Lung (tissue), 11 donors: ENCODE measurements at regions not wholly inside any gene's neighbourhood (a gene's known extent, or its start where the extent isn't known, plus 50 kb on each side); places are given as distances from the start of the nearest gene placed in this dataset.
"Not testable (repeated sequence)": the region's sequence is repeated elsewhere in the genome, so short reads cannot be mapped to it uniquely, and the experiment has no call there.

Source experiments
- ATAC-seq: fragments of 200-7000 bp; cut with Tn5 transposase; one replicate; pipeline ENCODE4 v1.9.1; 2020; ENCODE audit warnings: moderate number of reproducible peaks; ENCODE audit not compliant: insufficient read depth, low FRiP score
- DNase-seq, 3 donors: peaks; one replicate each; pipeline ENCODE4 v3.0.0-alpha.2; 2013 to 2017
- H3K27ac ChIP-seq, 2 donors: one replicate each; pipeline ENCODE4 v1.5.1; 2013; ENCODE audit warnings: mild to moderate bottlenecking in 2 of 2, moderate library complexity in 2 of 2, control low read depth in 1 of 2, inconsistent platforms in 1 of 2, low read depth in 1 of 2, low read length in 1 of 2
- H3K27me3 ChIP-seq, 3 donors: one replicate each; pipeline ENCODE4 v1.5.1; 2013; ENCODE audit warnings: low read length in 2 of 3; ENCODE audit not compliant: control insufficient read depth in 3 of 3, insufficient read depth in 3 of 3
- H3K36me3 ChIP-seq, 4 donors: one replicate each; pipeline ENCODE4 v1.5.1; 2013; ENCODE audit warnings: low read length in 4 of 4, mild to moderate bottlenecking in 1 of 4, moderate library complexity in 1 of 4; ENCODE audit not compliant: control insufficient read depth in 4 of 4, insufficient read depth in 4 of 4
- H3K4me1 ChIP-seq, 5 donors: one replicate each; pipeline ENCODE4 v1.5.1; 2013; ENCODE audit warnings: low read length in 5 of 5, mild to moderate bottlenecking in 2 of 5, moderate library complexity in 1 of 5; ENCODE audit not compliant: control insufficient read depth in 5 of 5, insufficient read depth in 5 of 5
- H3K4me3 ChIP-seq: one replicate; pipeline ENCODE4 v1.5.1; 2013; ENCODE audit warnings: mild to moderate bottlenecking, control low read depth, moderate library complexity
- H3K9ac ChIP-seq, 2 donors: one replicate each; pipeline ENCODE4 v1.5.1; 2013; ENCODE audit warnings: low read length in 2 of 2, control low read depth in 1 of 2; ENCODE audit not compliant: insufficient read depth in 1 of 2
- H3K9me3 ChIP-seq, 4 donors: one replicate each; pipeline ENCODE4 v1.5.1; 2013; ENCODE audit warnings: low read length in 3 of 4, mild to moderate bottlenecking in 1 of 4, moderate library complexity in 1 of 4; ENCODE audit not compliant: control insufficient read depth in 4 of 4, insufficient read depth in 3 of 4
- CTCF ChIP-seq: IDR thresholded peaks from 2 replicates; pipeline ENCODE4 v1.5.1; 2012; ENCODE audit warnings: mild to moderate bottlenecking; ENCODE audit errors: control extremely low read depth, extremely low read depth
- WGBS, 2 donors: extraction: QIAGEN DNeasy Blood & Tissue Kit; methylation state at CpG; one replicate each; pipeline ENCODE4 v1.1.7; 2013; 5-methylcytosine and 5-hydroxymethylcytosine counted together
- donor health status: control.
- donor health status: control.
- donor health status: Bipolar disorder and iron deficiency.
- donor health status: healthy.
- donor health status: DM: yes; HTN: yes; CAD: no.

- Histone ChIP-seq H3K27ac (no peak overlapping the region), H3K9ac (no peak overlapping the region), H3K4me1 (peaks cover 0 to 28% (median 0%) of the 10 kb centered on the region in 5 donors), H3K36me3 (no peaks in the 10 kb centered on the region), H3K4me3 (no peak overlapping the region), H3K27me3 (no peaks in the 10 kb centered on the region), H3K9me3 (no peaks in the 10 kb centered on the region)
- 84 to 85% methylated on average over 1 of the region's 1 CpG for WGBS, 2 donors
- DNase-seq (no peak), ATAC-seq (no peak)
- TF ChIP-seq CTCF = no peak
These were observed 184.2 kb upstream of the COL3A1 start for GRCh38 chr2:188789951-188790350.

DNA sequence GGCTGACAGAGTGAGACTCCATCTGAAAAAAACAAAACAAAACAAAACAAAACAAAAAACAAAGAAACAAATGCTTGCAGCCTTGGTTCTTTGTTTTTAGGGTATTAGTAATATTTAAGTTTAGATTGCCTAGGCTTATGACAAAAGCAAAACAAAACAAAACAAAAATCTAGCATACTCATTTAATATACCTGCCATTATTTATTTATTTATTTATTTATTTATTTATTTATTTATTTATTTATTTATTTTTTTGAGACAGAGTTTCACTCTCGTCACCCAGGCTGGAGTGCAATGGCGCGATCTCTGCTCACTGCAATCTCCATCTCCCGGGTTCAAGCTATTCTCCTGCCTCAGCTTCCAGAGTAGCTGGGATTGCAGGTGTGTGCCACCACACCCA is 179.7 kb upstream of the COL3A1 start:
- not testable (repeated sequence) for ATAC-seq, H3K9ac ChIP-seq, H3K4me1 ChIP-seq, DNase-seq, H3K27me3 ChIP-seq, H3K9me3 ChIP-seq, H3K36me3 ChIP-seq, H3K4me3 ChIP-seq, H3K27ac ChIP-seq
- 92 to 97% methylated on average over 4 of the region's 4 CpGs for WGBS, 2 donors

DNA sequence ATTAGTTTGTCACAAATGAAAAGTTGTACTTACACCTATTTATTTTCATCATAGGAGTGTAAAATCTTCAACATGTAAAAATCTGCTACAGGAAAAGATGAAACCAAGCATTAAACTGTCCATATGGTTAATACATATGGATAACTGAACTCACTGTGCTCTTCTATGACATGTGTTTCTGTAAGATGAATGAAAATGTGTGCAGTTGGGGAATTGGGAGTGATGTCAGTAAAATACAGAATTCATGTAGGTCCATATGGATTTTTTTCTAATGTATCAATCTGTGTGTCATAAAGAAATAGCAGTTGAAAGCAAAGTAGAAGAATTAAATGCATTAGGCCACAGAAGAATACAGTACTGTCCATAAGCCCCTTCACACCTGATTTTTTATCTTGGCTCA is 178.4 kb upstream of the COL3A1 start:
- peaks cover 0 to 9% (median 0%) of the 10 kb centered on the region in 5 donors for H3K4me1 ChIP-seq
- no peak overlapping the region for H3K4me3 ChIP-seq
- no peak overlapping the region for H3K27ac ChIP-seq
- H3K9ac ChIP-seq = no peak overlapping the region
- H3K36me3 ChIP-seq = no peaks in the 10 kb centered on the region
- DNase-seq (no peak), ATAC-seq (no peak)
- no peak for TF ChIP-seq CTCF
- H3K27me3 ChIP-seq = no peaks in the 10 kb centered on the region
- no peaks in the 10 kb centered on the region for H3K9me3 ChIP-seq

- DNase-seq (peak in 2 of 3 donors; percentile 68 to 70), ATAC-seq (no peak)
- Histone ChIP-seq H3K4me3 (no peak overlapping the region), H3K4me1 (peaks cover 0 to 9% (median 0%) of the 10 kb centered on the region in 5 donors), H3K27me3 (no peaks in the 10 kb centered on the region), H3K27ac (no peak overlapping the region), H3K9ac (peak overlapping the region in 1 of 2 donors; percentile 13), H3K9me3 (peaks cover 0 to 4% (median under 1%) of the 10 kb centered on the region in 4 donors), H3K36me3 (no peaks in the 10 kb centered on the region)
- TF ChIP-seq CTCF = no peak
- 64 to 75% methylated on average over 4 of the region's 4 CpGs for WGBS, 2 donors
These were observed 176.8 kb upstream of the COL3A1 start for GRCh38 chr2:188797371-188797770.
